ENCODE measurements at regions not wholly inside any gene's neighbourhood (a gene's known extent, or its start where the extent isn't known, plus 50 kb on each side); places are given as distances from the start of the nearest gene placed in this dataset.

GRCh38 chr12:19627719-19628118, 188.4 kb downstream of the AEBP2 start:
- DNase-seq, result no peak

- no peak for DNase-seq
Measured at GRCh38 chr12:19630536-19630935, 191.2 kb downstream of the AEBP2 start.

- DNase-seq, result no peak
Measured at GRCh38 chr12:19633194-19633593, 193.9 kb downstream of the AEBP2 start.

GRCh38 chr12:19633641-19634040, 194.3 kb downstream of the AEBP2 start:
- no peak for DNase-seq

- DNase-seq, result no peak
Measured at GRCh38 chr12:19639781-19640415, 200.6 kb downstream of the AEBP2 start.

GRCh38 chr12:19641235-19642080, 202.2 kb downstream of the AEBP2 start:
- no peak for DNase-seq

- no peak for DNase-seq
Measured at GRCh38 chr12:19642345-19642744, 203.1 kb downstream of the AEBP2 start.

GRCh38 chr12:19643635-19644034, 204.3 kb downstream of the AEBP2 start:
- DNase-seq, result no peak

GRCh38 chr12:19644571-19644970, 205.3 kb downstream of the AEBP2 start:
- DNase-seq, result no peak

GRCh38 chr12:19645823-19646222, 206.5 kb downstream of the AEBP2 start:
- DNase-seq, result no peak

GRCh38 chr12:19646599-19646998, 207.3 kb downstream of the AEBP2 start:
- DNase-seq, result no peak

- no peak for DNase-seq
Measured at GRCh38 chr12:19647806-19648556, 208.7 kb downstream of the AEBP2 start.

- DNase-seq, result no peak
Measured at GRCh38 chr12:19648591-19648990, 209.3 kb downstream of the AEBP2 start.

- DNase-seq, result no peak
Measured at GRCh38 chr12:19652386-19652785, 213.1 kb downstream of the AEBP2 start.

- no peak for DNase-seq
Measured at GRCh38 chr12:19654650-19655376, 215.5 kb downstream of the AEBP2 start.

GRCh38 chr12:19657118-19657731, 217.9 kb downstream of the AEBP2 start:
- no peak for DNase-seq

- no peak for DNase-seq
Measured at GRCh38 chr12:19657732-19658130, 218.4 kb downstream of the AEBP2 start.

GRCh38 chr12:19659086-19659485, 219.8 kb downstream of the AEBP2 start:
- DNase-seq, result no peak

GRCh38 chr12:19659501-19659900, 220.2 kb downstream of the AEBP2 start:
- no peak for DNase-seq

GRCh38 chr12:19665121-19665900, 226.0 kb downstream of the AEBP2 start:
- no peak for DNase-seq

- DNase-seq, result no peak
Measured at GRCh38 chr12:19666070-19666469, 226.8 kb downstream of the AEBP2 start.

GRCh38 chr12:19669793-19670192, 230.5 kb downstream of the AEBP2 start:
- DNase-seq, result no peak

All from NCI-H748 treated with DMSO at 0.1 percent for 48 hours (cell line).